ENCODE measurements at regions not wholly inside any gene's neighbourhood (a gene's known extent, or its start where the extent isn't known, plus 50 kb on each side); places are given as distances from the start of the nearest gene placed in this dataset.

DNA sequence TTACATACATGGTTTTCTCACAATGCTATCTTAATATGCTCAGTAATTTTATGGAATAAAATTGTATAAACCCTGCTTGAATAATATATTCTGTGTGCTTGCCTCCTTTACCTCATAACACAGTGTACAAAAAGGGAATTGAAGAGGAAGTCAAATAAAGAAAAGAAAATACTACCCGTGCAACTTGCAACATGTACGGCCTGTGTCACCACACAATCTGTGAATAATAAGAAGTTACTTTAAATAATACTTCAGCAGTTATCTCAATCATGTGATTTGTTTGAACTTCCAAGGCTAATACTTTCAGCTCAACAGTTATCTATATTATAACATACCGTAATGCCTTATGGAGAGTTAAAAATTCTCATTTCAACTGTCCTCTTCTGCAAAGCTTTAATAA is 58.1 kb upstream of the SATB1 start:
- H3K27ac Mint-ChIP-seq = no peak overlapping the region
- no CpG with 5 or more reads among the region's 3 CpGs for WGBS (ENCODE audit: insufficient coverage)

DNA sequence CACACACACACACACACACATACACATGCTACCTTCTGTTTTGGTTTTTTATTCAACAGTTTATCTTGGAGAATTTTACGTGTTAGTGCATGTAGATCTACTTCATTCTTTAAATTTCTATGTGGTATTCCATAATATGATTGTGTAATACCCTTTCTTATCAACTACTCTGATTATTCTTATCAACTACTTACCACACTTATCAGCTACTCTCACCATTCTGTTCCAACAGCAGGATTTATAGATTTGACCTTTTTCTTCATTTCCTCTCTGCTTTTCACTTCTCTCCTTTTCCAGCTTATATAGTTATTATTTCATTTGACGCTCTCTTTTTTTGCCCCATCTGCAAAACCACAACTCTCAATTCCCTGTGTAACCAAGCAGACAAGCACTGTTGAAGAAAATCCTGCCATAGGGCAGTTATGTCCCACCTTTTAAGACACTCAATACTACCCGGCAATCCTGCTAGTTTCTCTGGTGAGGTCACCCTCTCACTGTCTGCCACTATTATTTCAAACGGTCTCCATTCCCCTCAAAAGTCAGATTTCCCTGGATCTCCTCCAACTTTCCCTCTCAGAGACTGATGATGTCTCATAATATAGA is 56.9 kb upstream of the SATB1 start:
- TF ChIP-seq, protein P1, sequence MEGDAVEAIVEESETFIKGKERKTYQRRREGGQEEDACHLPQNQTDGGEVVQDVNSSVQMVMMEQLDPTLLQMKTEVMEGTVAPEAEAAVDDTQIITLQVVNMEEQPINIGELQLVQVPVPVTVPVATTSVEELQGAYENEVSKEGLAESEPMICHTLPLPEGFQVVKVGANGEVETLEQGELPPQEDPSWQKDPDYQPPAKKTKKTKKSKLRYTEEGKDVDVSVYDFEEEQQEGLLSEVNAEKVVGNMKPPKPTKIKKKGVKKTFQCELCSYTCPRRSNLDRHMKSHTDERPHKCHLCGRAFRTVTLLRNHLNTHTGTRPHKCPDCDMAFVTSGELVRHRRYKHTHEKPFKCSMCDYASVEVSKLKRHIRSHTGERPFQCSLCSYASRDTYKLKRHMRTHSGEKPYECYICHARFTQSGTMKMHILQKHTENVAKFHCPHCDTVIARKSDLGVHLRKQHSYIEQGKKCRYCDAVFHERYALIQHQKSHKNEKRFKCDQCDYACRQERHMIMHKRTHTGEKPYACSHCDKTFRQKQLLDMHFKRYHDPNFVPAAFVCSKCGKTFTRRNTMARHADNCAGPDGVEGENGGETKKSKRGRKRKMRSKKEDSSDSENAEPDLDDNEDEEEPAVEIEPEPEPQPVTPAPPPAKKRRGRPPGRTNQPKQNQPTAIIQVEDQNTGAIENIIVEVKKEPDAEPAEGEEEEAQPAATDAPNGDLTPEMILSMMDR (IDR thresholded peaks at IDR 0.05) = no peak
- Histone ChIP-seq H3K4me3 (replicated peaks in 1 of 3; ENCODE audit: low read depth in 2 of 3, low read length in 3 of 3) (no peak overlapping the region), H3K36me3 (replicated peaks in 1 of 2; ENCODE audit: control insufficient read depth in 1 of 2, insufficient read depth in 2 of 2, low read length in 2 of 2) (no peaks in the 10 kb centered on the region), H3K9ac (ENCODE audit: insufficient read depth, low read length, poor library complexity, severe bottlenecking) (no peak overlapping the region), H4K20me1 (ENCODE audit: insufficient read depth, low read length) (no peaks in the 10 kb centered on the region), H3K9me3 (replicated peaks in 1 of 2; ENCODE audit: control insufficient read depth in 1 of 2, insufficient read depth in 1 of 2, low read length in 2 of 2) (no peaks in the 10 kb centered on the region), H3K4me1 (ENCODE audit: control insufficient read depth in 1 of 2, insufficient read depth in 2 of 2, low read length in 2 of 2) (no peaks in the 10 kb centered on the region), H2AFZ (ENCODE audit: insufficient read depth, low read depth, low read length, poor library complexity, severe bottlenecking) (no peak overlapping the region), H3K27ac (ENCODE audit: low read depth in 1 of 2, low read length in 2 of 2) (no peak overlapping the region), H3K27me3 (ENCODE audit: control insufficient read depth in 2 of 2, insufficient read depth in 2 of 2, low read length in 2 of 2) (no peaks in the 10 kb centered on the region), H3K4me2 (replicated peaks; ENCODE audit: extremely low read depth, low read length, poor library complexity, severe bottlenecking) (no peak overlapping the region), H3K79me2 (ENCODE audit: insufficient read depth, low read length) (no peaks in the 10 kb centered on the region)
- Mint-ChIP-seq H3K36me3 (no peaks in the 10 kb centered on the region), H3K9me3 (peaks cover 0 to 9% (median 5%) of the 10 kb centered on the region in 7 donors), H3K27ac (no peak overlapping the region), H3K4me3 (no peak overlapping the region), H3K27me3 (ENCODE audit: low read depth in 3 of 3) (no peaks in the 10 kb centered on the region), H3K4me1 (peaks cover 12% of the 10 kb centered on the region)
- no peak for DNase-seq
- WGBS (ENCODE audit: insufficient coverage) = 20% methylated on average over 1 of the region's 4 CpGs
- intact Hi-C loops (cut with micrococcal nuclease) = no loop called here

More for the DNA sequence above, 58.1 kb upstream of the SATB1 start:
- Histone ChIP-seq H3K27ac (ENCODE audit: low read depth in 1 of 2, low read length in 2 of 2) (no peak overlapping the region), H3K4me3 (replicated peaks in 1 of 3; ENCODE audit: low read depth in 2 of 3, low read length in 3 of 3) (no peak overlapping the region), H3K4me1 (ENCODE audit: control insufficient read depth in 1 of 2, insufficient read depth in 2 of 2, low read length in 2 of 2) (no peaks in the 10 kb centered on the region), H3K9me3 (replicated peaks in 1 of 2; ENCODE audit: control insufficient read depth in 1 of 2, insufficient read depth in 1 of 2, low read length in 2 of 2) (no peaks in the 10 kb centered on the region), H3K79me2 (ENCODE audit: insufficient read depth, low read length) (no peaks in the 10 kb centered on the region), H3K27me3 (ENCODE audit: control insufficient read depth in 2 of 2, insufficient read depth in 2 of 2, low read length in 2 of 2) (no peaks in the 10 kb centered on the region), H3K36me3 (replicated peaks in 1 of 2; ENCODE audit: control insufficient read depth in 1 of 2, insufficient read depth in 2 of 2, low read length in 2 of 2) (no peaks in the 10 kb centered on the region), H3K9ac (ENCODE audit: insufficient read depth, low read length, poor library complexity, severe bottlenecking) (no peak overlapping the region), H4K20me1 (ENCODE audit: insufficient read depth, low read length) (no peaks in the 10 kb centered on the region), H2AFZ (ENCODE audit: insufficient read depth, low read depth, low read length, poor library complexity, severe bottlenecking) (no peak overlapping the region), H3K4me2 (replicated peaks; ENCODE audit: extremely low read depth, low read length, poor library complexity, severe bottlenecking) (no peak overlapping the region)
- no peaks in the 10 kb centered on the region for H3K27me3 Mint-ChIP-seq (ENCODE audit: low read depth in 3 of 3)
- peaks cover 0 to 9% (median 5%) of the 10 kb centered on the region in 7 donors for H3K9me3 Mint-ChIP-seq
- no peak overlapping the region for H3K4me3 Mint-ChIP-seq
- DNase-seq = no peak
- H3K36me3 Mint-ChIP-seq = no peaks in the 10 kb centered on the region
- TF ChIP-seq, protein P1 (IDR thresholded peaks at IDR 0.05) = no peak
- peaks cover 12% of the 10 kb centered on the region for H3K4me1 Mint-ChIP-seq
- intact Hi-C loops (cut with micrococcal nuclease) = no loop called here
